ENCODE measurements at regions not wholly inside any gene's neighbourhood (a gene's known extent, or its start where the extent isn't known, plus 50 kb on each side); places are given as distances from the start of the nearest gene placed in this dataset.

DNA sequence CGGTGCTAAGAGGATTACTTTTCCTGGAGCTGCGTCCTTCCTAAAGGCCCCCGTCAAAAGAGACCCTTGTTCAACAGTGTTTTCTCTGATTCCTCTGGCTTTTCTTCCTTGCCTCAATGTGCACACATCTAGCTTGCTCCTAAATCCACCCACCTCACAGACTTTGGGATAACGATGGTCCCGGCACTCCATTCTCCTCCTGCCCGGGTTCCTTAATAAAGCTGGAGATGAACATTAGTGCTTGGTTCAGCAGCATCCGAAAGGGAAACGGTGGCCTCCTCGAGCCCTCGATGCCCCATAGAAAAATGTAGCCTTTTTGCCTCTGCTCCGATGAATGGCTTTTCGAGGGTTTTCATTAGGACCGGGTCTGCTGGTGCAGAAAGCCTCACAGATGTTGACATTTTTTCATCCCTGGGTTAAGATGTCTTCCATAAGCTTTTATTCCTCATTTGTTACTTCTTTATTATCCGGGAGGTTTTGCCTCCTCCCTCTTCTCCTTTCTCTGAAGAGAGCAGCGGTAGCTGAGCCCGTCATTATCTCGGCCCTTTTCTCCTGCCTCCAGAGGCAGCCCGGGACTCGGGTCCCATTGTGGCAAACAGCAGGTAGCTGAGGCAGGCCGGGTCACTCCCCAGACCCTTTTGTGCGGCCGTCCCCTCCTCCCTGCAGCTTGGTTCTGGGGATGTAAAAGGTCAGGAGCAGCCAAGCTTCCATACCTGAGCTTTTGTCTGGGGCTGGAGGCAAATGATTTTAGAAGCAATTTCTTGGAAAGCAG is 64.6 kb downstream of the CPN2 start:
- TF ChIP-seq TAF1 (IDR thresholded peaks at IDR 0.05; ENCODE audit: borderline replicate concordance, low read depth, low read length) (no peak), POLR2AphosphoS5 (IDR thresholded peaks at IDR 0.05; ENCODE audit: low read depth, low read length) (no peak), POLR2A (IDR thresholded peaks at IDR 0.05; ENCODE audit: low read depth, low read length) (no peak)
- DNase-seq (ENCODE audit: insufficient read length), result no peak
- no peak for FAIRE-seq

DNA sequence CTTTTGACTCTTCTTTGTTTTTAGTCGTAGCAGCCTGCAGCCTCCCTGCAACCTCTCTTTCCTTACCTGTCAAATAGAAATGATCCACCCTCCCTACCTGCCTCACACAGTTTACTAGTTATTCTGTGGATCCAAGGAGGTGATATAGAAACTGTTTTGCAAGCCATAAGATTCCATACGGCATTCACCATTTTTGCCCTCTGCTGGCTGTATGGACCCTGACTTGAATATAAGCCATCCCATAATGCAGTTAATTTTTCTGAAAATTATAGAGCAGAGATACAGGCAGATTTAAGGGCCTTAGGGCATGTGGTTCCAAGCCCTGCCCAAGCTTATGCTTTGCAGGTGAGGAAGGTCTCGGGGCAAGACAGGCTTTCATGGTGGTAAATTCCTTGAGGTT is 63.8 kb downstream of the CPN2 start:
- no peak for FAIRE-seq
- TF ChIP-seq POLR2AphosphoS5 (IDR thresholded peaks at IDR 0.05; ENCODE audit: low read depth, low read length), result no peak
- no peak for TF ChIP-seq POLR2A (IDR thresholded peaks at IDR 0.05; ENCODE audit: low read depth, low read length)
- TF ChIP-seq TAF1 (IDR thresholded peaks at IDR 0.05; ENCODE audit: borderline replicate concordance, low read depth, low read length), result no peak
- DNase-seq (ENCODE audit: insufficient read length), result no peak

DNA sequence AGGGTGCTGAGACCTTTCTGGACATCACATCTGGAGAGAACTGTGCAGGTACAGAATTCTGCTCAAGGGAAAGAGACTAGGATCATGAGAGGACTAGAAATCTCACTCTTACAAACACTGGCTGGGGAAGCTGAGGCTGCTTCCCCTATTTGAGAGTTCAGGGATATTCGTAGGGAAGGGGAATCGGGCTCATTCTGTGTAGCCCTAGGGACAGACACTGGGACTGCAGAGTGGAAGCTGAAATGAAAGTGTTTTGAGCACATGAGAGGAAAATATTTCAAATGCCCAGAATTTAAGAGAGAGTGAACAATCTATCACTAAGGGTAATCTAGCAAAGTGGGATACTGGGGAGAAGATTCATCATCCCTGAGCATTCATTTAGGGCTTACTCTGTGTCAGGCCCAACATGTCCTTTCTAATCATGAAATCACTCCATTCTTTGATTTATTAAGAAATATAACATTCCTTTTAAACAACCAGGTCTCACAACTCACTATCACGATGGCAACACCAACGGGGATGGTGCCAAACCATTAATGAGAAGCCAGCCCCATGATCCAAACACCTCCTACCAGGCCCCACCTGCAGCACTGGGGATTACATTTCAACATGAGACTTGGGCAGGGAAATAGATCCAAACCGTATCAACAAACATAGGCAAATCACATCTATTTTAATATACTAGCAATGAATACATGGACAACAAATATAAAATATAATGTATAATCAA is 63.0 kb downstream of the CPN2 start:
- TF ChIP-seq POLR2A (IDR thresholded peaks at IDR 0.05; ENCODE audit: low read depth, low read length) (no peak), TAF1 (IDR thresholded peaks at IDR 0.05; ENCODE audit: borderline replicate concordance, low read depth, low read length) (no peak), POLR2AphosphoS5 (IDR thresholded peaks at IDR 0.05; ENCODE audit: low read depth, low read length) (no peak)
- DNase-seq (ENCODE audit: insufficient read length), result no peak
- FAIRE-seq, result no peak
